Fibroblast of mammary gland (primary cell): ENCODE measurements at regions not wholly inside any gene's neighbourhood (a gene's known extent, or its start where the extent isn't known, plus 50 kb on each side); places are given as distances from the start of the nearest gene placed in this dataset.

Experiments
- DNase-seq: peaks from one replicate; pipeline ENCODE4 v3.0.0-alpha.2; 2010; ENCODE audit warnings: low read depth
- H3K4me3 ChIP-seq: 2 replicates; pipeline ENCODE4 v1.5.1; 2011; ENCODE audit warnings: low read depth, mild to moderate bottlenecking, low read length, moderate library complexity; ENCODE audit not compliant: control insufficient read depth
- CTCF ChIP-seq: conservative IDR thresholded peaks from 2 replicates; pipeline ENCODE4 v1.5.1; 2011; ENCODE audit warnings: low read depth, low read length, inconsistent platforms; ENCODE audit not compliant: control insufficient read depth, insufficient read depth

- TF ChIP-seq CTCF: no peak
- no peak for DNase-seq
- no peak overlapping the region for H3K4me3 ChIP-seq
These were observed 177.5 kb upstream of the GATA6 start for GRCh38 chr18:21991886-21992285.

GRCh38 chr18:21996351-21996826, 173.0 kb upstream of the GATA6 start:
- peak; percentile 22 for DNase-seq
- TF ChIP-seq CTCF: no peak
- H3K4me3 ChIP-seq: no peak overlapping the region

GRCh38 chr18:21997207-21998143, 171.9 kb upstream of the GATA6 start:
- peak; percentile 88 for TF ChIP-seq CTCF
- H3K4me3 ChIP-seq: no peak overlapping the region
- peak; percentile 53 for DNase-seq

- no peak overlapping the region for H3K4me3 ChIP-seq
- no peak for TF ChIP-seq CTCF
- DNase-seq: no peak
These were observed 170.9 kb upstream of the GATA6 start for GRCh38 chr18:21998486-21998885.

- H3K4me3 ChIP-seq: no peak overlapping the region
- DNase-seq: no peak
- no peak for TF ChIP-seq CTCF
These were observed 167.4 kb upstream of the GATA6 start for GRCh38 chr18:22001912-22002487.

- peak; percentile 16 for DNase-seq
- no peak for TF ChIP-seq CTCF
These were observed 164.1 kb upstream of the GATA6 start for GRCh38 chr18:22005191-22005841.

More at GRCh38 chr18:22005191-22005841, 164.1 kb upstream of the GATA6 start:
- H3K4me3 ChIP-seq: no peak overlapping the region
